Right lobe of liver (tissue), 4 donors: ENCODE measurements at regions not wholly inside any gene's neighbourhood (a gene's known extent, or its start where the extent isn't known, plus 50 kb on each side); places are given as distances from the start of the nearest gene placed in this dataset.

Source experiments
- POLR2A ChIP-seq: fragments of 450-650 bp; IDR thresholded peaks from one replicate; pipeline ENCODE4 v1.6.1; 2017; ENCODE audit warnings: antibody characterized with exemption, mild to moderate bottlenecking
- TF ChIP-seq, protein P1 (sequence below), 4 donors: fragments of 200-600 bp in 3 of 4; fragments of 450-650 bp in 1 of 4; IDR thresholded peaks; one replicate each; pipeline versions ENCODE4 v1.5.1 to v1.8.0; 2016 to 2022; ENCODE audit warnings: antibody characterized with exemption in 4 of 4, mild to moderate bottlenecking in 2 of 4
- donor health status: DM: no; HTN: no; CAD: no.
- donor health status: DM: no; HTN: no; CAD: no.
- donor health status: DM: no; HTN: yes; CAD: no.

GRCh38 chr20:43309266-43309665, 119.6 kb upstream of the PTPRT start:
- TF ChIP-seq, protein P1, sequence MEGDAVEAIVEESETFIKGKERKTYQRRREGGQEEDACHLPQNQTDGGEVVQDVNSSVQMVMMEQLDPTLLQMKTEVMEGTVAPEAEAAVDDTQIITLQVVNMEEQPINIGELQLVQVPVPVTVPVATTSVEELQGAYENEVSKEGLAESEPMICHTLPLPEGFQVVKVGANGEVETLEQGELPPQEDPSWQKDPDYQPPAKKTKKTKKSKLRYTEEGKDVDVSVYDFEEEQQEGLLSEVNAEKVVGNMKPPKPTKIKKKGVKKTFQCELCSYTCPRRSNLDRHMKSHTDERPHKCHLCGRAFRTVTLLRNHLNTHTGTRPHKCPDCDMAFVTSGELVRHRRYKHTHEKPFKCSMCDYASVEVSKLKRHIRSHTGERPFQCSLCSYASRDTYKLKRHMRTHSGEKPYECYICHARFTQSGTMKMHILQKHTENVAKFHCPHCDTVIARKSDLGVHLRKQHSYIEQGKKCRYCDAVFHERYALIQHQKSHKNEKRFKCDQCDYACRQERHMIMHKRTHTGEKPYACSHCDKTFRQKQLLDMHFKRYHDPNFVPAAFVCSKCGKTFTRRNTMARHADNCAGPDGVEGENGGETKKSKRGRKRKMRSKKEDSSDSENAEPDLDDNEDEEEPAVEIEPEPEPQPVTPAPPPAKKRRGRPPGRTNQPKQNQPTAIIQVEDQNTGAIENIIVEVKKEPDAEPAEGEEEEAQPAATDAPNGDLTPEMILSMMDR (IDR thresholded peaks at IDR 0.05), result no peak
- TF ChIP-seq POLR2A, result no peak
